Testis (tissue), 2 donors: ENCODE measurements at regions not wholly inside any gene's neighbourhood (a gene's known extent, or its start where the extent isn't known, plus 50 kb on each side); places are given as distances from the start of the nearest gene placed in this dataset.

Experiments
- CTCF ChIP-seq, 3 experiments: fragments of 450-650 bp in 2 of 3; fragments of 200-600 bp in 1 of 3; sonication (generic) in 1 of 3; IDR thresholded peaks; one replicate each; pipeline ENCODE4 v1.5.1; 2016 to 2019; ENCODE audit warnings: antibody characterized with exemption in 3 of 3, mild to moderate bottlenecking in 2 of 3, moderate library complexity in 1 of 3
- POLR2A ChIP-seq: fragments of 450-650 bp; IDR thresholded peaks from one replicate; pipeline ENCODE4 v1.6.1; 2017; ENCODE audit warnings: antibody characterized with exemption, mild to moderate bottlenecking, moderate library complexity

- TF ChIP-seq POLR2A (no peak), CTCF (IDR thresholded peaks at IDR 0.05) (no peak)
These were observed 165.7 kb downstream of the CBLN1 start for GRCh38 chr16:49115956-49116355.
